ENCODE measurements at regions not wholly inside any gene's neighbourhood (a gene's known extent, or its start where the extent isn't known, plus 50 kb on each side); places are given as distances from the start of the nearest gene placed in this dataset.

GRCh38 chr11:79940165-79940564 lies 499.3 kb upstream of the TENM4 start:
- no peak overlapping the region for H3K27ac ChIP-seq
- H3K36me3 ChIP-seq = no peaks in the 10 kb centered on the region
- intact Hi-C loops (cut with DNase I) = no loop called here
- WGBS, 2 donors = 58 to 71% methylated on average over 6 of the region's 6 CpGs
- TF ChIP-seq CTCF (IDR thresholded peaks at IDR 0.05) (no peak), EP300 (IDR thresholded peaks at IDR 0.05) (no peak), POLR2AphosphoS5 (IDR thresholded peaks at IDR 0.05) (no peak), POLR2A (IDR thresholded peaks at IDR 0.05) (no peak)
- H3K9me3 ChIP-seq = no peaks in the 10 kb centered on the region
- H3K27me3 ChIP-seq = no peaks in the 10 kb centered on the region
- no peak overlapping the region for H3K4me3 ChIP-seq
- H3K4me1 ChIP-seq = no peaks in the 10 kb centered on the region
- no peak for DNase-seq

GRCh38 chr11:79939111-79939510 lies 498.3 kb upstream of the TENM4 start:
- Histone ChIP-seq H3K27me3 (no peaks in the 10 kb centered on the region), H3K4me3 (no peak overlapping the region), H3K4me1 (no peaks in the 10 kb centered on the region), H3K9me3 (no peaks in the 10 kb centered on the region), H3K27ac (no peak overlapping the region), H3K36me3 (no peaks in the 10 kb centered on the region)
- DNase-seq = no peak
- intact Hi-C loops (cut with DNase I) = no loop called here
- TF ChIP-seq POLR2A (IDR thresholded peaks at IDR 0.05) (no peak), POLR2AphosphoS5 (IDR thresholded peaks at IDR 0.05) (no peak), CTCF (IDR thresholded peaks at IDR 0.05) (no peak), EP300 (IDR thresholded peaks at IDR 0.05) (no peak)
- 90 to 93% methylated on average over 4 of the region's 4 CpGs for WGBS, 2 donors

GRCh38 chr11:79937676-79938334 lies 497.0 kb upstream of the TENM4 start:
- 87 to 91% methylated on average over 3 of the region's 3 CpGs for WGBS, 2 donors

GRCh38 chr11:79932612-79933011 lies 491.8 kb upstream of the TENM4 start:
- Histone ChIP-seq H3K27ac (no peak overlapping the region), H3K9me3 (no peaks in the 10 kb centered on the region), H3K4me3 (no peak overlapping the region), H3K4me1 (no peaks in the 10 kb centered on the region), H3K36me3 (no peaks in the 10 kb centered on the region), H3K27me3 (no peaks in the 10 kb centered on the region)
- 43 to 76% methylated on average over 1 of the region's 1 CpG for WGBS, 2 donors
- TF ChIP-seq CTCF (IDR thresholded peaks at IDR 0.05) = no peak
- no peak for DNase-seq
- intact Hi-C loops (cut with DNase I) = no loop called here

More at GRCh38 chr11:79937676-79938334, 497.0 kb upstream of the TENM4 start:
- TF ChIP-seq CTCF (IDR thresholded peaks at IDR 0.05) (no peak), POLR2AphosphoS5 (IDR thresholded peaks at IDR 0.05) (no peak), EP300 (IDR thresholded peaks at IDR 0.05) (no peak), POLR2A (IDR thresholded peaks at IDR 0.05) (no peak)
- DNase-seq = no peak
- H3K27ac ChIP-seq = no peak overlapping the region
- no peaks in the 10 kb centered on the region for H3K9me3 ChIP-seq
- intact Hi-C loops (cut with DNase I) = no loop called here
- no peaks in the 10 kb centered on the region for H3K4me1 ChIP-seq
- no peak overlapping the region for H3K4me3 ChIP-seq
- no peaks in the 10 kb centered on the region for H3K36me3 ChIP-seq
- no peaks in the 10 kb centered on the region for H3K27me3 ChIP-seq

- H3K36me3 ChIP-seq = no peaks in the 10 kb centered on the region
- no peak for TF ChIP-seq CTCF (IDR thresholded peaks at IDR 0.05)
- no peak for TF ChIP-seq EP300 (IDR thresholded peaks at IDR 0.05)
- TF ChIP-seq POLR2AphosphoS5 (IDR thresholded peaks at IDR 0.05) = no peak
- no peak for TF ChIP-seq POLR2A (IDR thresholded peaks at IDR 0.05)
- H3K4me3 ChIP-seq = no peak overlapping the region
- intact Hi-C loops (cut with DNase I) = no loop called here
- no peak for DNase-seq
- no peaks in the 10 kb centered on the region for H3K9me3 ChIP-seq
- no peaks in the 10 kb centered on the region for H3K4me1 ChIP-seq
- 85 to 87% methylated on average over 1 of the region's 1 CpG for WGBS, 2 donors
- no peak overlapping the region for H3K27ac ChIP-seq
- H3K27me3 ChIP-seq = no peaks in the 10 kb centered on the region
Measured at GRCh38 chr11:79931692-79932091, 490.9 kb upstream of the TENM4 start.

Measured in sigmoid colon (tissue), 6 donors.